WTC11 (cell line): ENCODE measurements at regions not wholly inside any gene's neighbourhood (a gene's known extent, or its start where the extent isn't known, plus 50 kb on each side); places are given as distances from the start of the nearest gene placed in this dataset.
"Not testable (repeated sequence)": the region's sequence is repeated elsewhere in the genome, so short reads cannot be mapped to it uniquely, and the experiment has no call there.

Source experiments
- ATAC-seq: fragments of 200-7000 bp; cut with Tn5 transposase; 2 replicates; pipeline ENCODE4 v1.10.0; 2021; ENCODE audit warnings: mild to moderate bottlenecking, moderate library complexity
- CTCF ChIA-PET: fragments of 300-600 bp; sonication (Branson Sonifier 250); formaldehyde crosslinking; loops from one replicate; lab custom pipeline; 2021; ENCODE audit warnings: antibody characterized with exemption; lab: Charles Lee
- POLR2A ChIA-PET: fragments of 350-600 bp; sonication (Branson Sonifier 250); formaldehyde crosslinking; loops from one replicate; lab custom pipeline; 2021; ENCODE audit warnings: antibody characterized with exemption; lab: Charles Lee
- DNase-seq: peaks from one replicate; pipeline ENCODE4 v3.0.0; 2021; ENCODE audit warnings: low spot score
- H3K27ac Mint-ChIP-seq: 2 replicates; pipeline ENCODE4 v1.8.0; 2021; ENCODE audit warnings: mixed read lengths
- H3K27me3 Mint-ChIP-seq: 2 replicates; pipeline ENCODE4 v1.8.0; 2021; ENCODE audit warnings: low read depth, mild to moderate bottlenecking, moderate library complexity, mixed read lengths
- H3K36me3 Mint-ChIP-seq: 2 replicates; pipeline ENCODE4 v1.8.0; 2021; ENCODE audit warnings: mixed read lengths
- H3K4me1 Mint-ChIP-seq: 2 replicates; pipeline ENCODE4 v1.8.0; 2022; ENCODE audit warnings: mixed read lengths
- H3K4me3 Mint-ChIP-seq: 2 replicates; pipeline ENCODE4 v1.8.0; 2021; ENCODE audit warnings: mild to moderate bottlenecking, moderate library complexity, mixed read lengths
- H3K9me3 Mint-ChIP-seq: 2 replicates; pipeline ENCODE4 v1.8.0; 2021; ENCODE audit warnings: mixed read lengths
- ATF3 ChIP-seq: sonication (generic); formaldehyde crosslinking; conservative IDR thresholded peaks from 2 replicates; pipeline ENCODE4 v1.8.1; 2022; ENCODE audit warnings: mild to moderate bottlenecking, missing genetic modification reagents
- CDX4 ChIP-seq: fragments of 250-450 bp; sonication (Bioruptor Pico); IDR thresholded peaks from 2 replicates; pipeline ENCODE4 v1.9.0; 2021; ENCODE audit warnings: moderate library complexity, mild to moderate bottlenecking, inconsistent platforms, borderline replicate concordance
- GTF2I ChIP-seq: fragments of 250-450 bp; sonication (Bioruptor Pico); conservative IDR thresholded peaks from 2 replicates; pipeline ENCODE4 v1.4.0; 2021; ENCODE audit warnings: mild to moderate bottlenecking
- HMGXB4 ChIP-seq: sonication (generic); formaldehyde crosslinking; IDR thresholded peaks from 2 replicates; pipeline ENCODE4 v1.8.1; 2023; ENCODE audit warnings: mild to moderate bottlenecking, moderate library complexity, missing genetic modification reagents
- IRF1 ChIP-seq: sonication (generic); formaldehyde crosslinking; IDR thresholded peaks from 2 replicates; pipeline ENCODE4 v1.8.0; 2023; ENCODE audit warnings: missing genetic modification reagents
- MLX ChIP-seq: sonication (generic); formaldehyde crosslinking; IDR thresholded peaks from 2 replicates; pipeline ENCODE4 v1.8.1; 2023; ENCODE audit warnings: mild to moderate bottlenecking, missing genetic modification reagents, moderate library complexity
- MXD4 ChIP-seq: fragments of 250-450 bp; sonication (Bioruptor Pico); IDR thresholded peaks from 2 replicates; pipeline ENCODE4 v1.8.0; 2021; ENCODE audit warnings: mild to moderate bottlenecking, moderate library complexity, borderline replicate concordance
- MYBL2 ChIP-seq: sonication (generic); formaldehyde crosslinking; IDR thresholded peaks from 2 replicates; pipeline ENCODE4 v1.8.1; 2023; ENCODE audit warnings: mild to moderate bottlenecking, moderate library complexity, missing genetic modification reagents
- NFATC4 ChIP-seq: fragments of 250-450 bp; sonication (Bioruptor Pico); IDR thresholded peaks from 2 replicates; pipeline ENCODE4 v1.9.0; 2021; ENCODE audit warnings: mild to moderate bottlenecking
- OVOL2 ChIP-seq: fragments of 250-450 bp; sonication (Bioruptor Pico); IDR thresholded peaks from 2 replicates; pipeline ENCODE4 v1.9.0; 2021; ENCODE audit warnings: mild to moderate bottlenecking, borderline replicate concordance
- PRRX2 ChIP-seq: fragments of 250-450 bp; sonication (Bioruptor Pico); IDR thresholded peaks from 2 replicates; pipeline ENCODE4 v1.8.0; 2021; ENCODE audit warnings: mild to moderate bottlenecking
- SMAD4 ChIP-seq: sonication (generic); formaldehyde crosslinking; IDR thresholded peaks from 2 replicates; pipeline ENCODE4 v1.8.0; 2022; ENCODE audit warnings: mild to moderate bottlenecking, missing genetic modification reagents
- SP1 ChIP-seq: sonication (generic); formaldehyde crosslinking; conservative IDR thresholded peaks from 2 replicates; pipeline ENCODE4 v1.8.1; 2022; ENCODE audit warnings: missing genetic modification reagents
- TEAD1 ChIP-seq: sonication (generic); formaldehyde crosslinking; IDR thresholded peaks from 2 replicates; pipeline ENCODE4 v1.8.0; 2022; ENCODE audit warnings: mild to moderate bottlenecking, missing genetic modification reagents
- ZBTB43 ChIP-seq: sonication (generic); formaldehyde crosslinking; IDR thresholded peaks from 2 replicates; pipeline ENCODE4 v1.8.1; 2023; ENCODE audit warnings: mild to moderate bottlenecking, missing genetic modification reagents
- ZNF219 ChIP-seq: sonication (generic); formaldehyde crosslinking; IDR thresholded peaks from 2 replicates; pipeline ENCODE4 v1.8.0; 2023; ENCODE audit warnings: missing genetic modification reagents, mild to moderate bottlenecking, borderline replicate concordance

- DNase-seq (no peak), ATAC-seq (no peak)
- no peaks in the 10 kb centered on the region for H3K9me3 Mint-ChIP-seq
- no peaks in the 10 kb centered on the region for H3K27me3 Mint-ChIP-seq
- H3K27ac Mint-ChIP-seq: no peak overlapping the region
- no peaks in the 10 kb centered on the region for H3K36me3 Mint-ChIP-seq
- ChIA-PET CTCF (no interaction called here), POLR2A (no interaction called here)
- H3K4me1 Mint-ChIP-seq: peaks cover 39% of the 10 kb centered on the region
- H3K4me3 Mint-ChIP-seq: no peak overlapping the region
- TF ChIP-seq OVOL2 (CRISPR knock-in tag): no peak
- TF ChIP-seq ZNF219 (CRISPR knock-in tag): no peak
- no peak for TF ChIP-seq ATF3 (CRISPR knock-in tag)
- no peak for TF ChIP-seq PRRX2
- no peak for TF ChIP-seq HMGXB4 (CRISPR knock-in tag)
- no peak for TF ChIP-seq ZBTB43 (CRISPR knock-in tag)
These were observed 233.6 kb upstream of the NRXN1 start for GRCh38 chr2:51265539-51265938.

- no peak for ATAC-seq
- ChIA-PET POLR2A (no interaction called here), CTCF (no interaction called here)
- 0 out of 2 replicates have a peak overlapping the region, but pooled peaks have one; percentile 33 for H3K4me3 Mint-ChIP-seq
- peak overlapping the region; percentile 73 for H3K27ac Mint-ChIP-seq
- peaks cover 39% of the 10 kb centered on the region for H3K4me1 Mint-ChIP-seq
- DNase-seq: no peak
- no peaks in the 10 kb centered on the region for H3K9me3 Mint-ChIP-seq
- no peaks in the 10 kb centered on the region for H3K36me3 Mint-ChIP-seq
- TF ChIP-seq NFATC4 (CRISPR knock-in tag) (no peak), GTF2I (no peak), IRF1 (CRISPR knock-in tag) (no peak), OVOL2 (CRISPR knock-in tag) (no peak), CDX4 (CRISPR knock-in tag) (no peak), ZNF219 (CRISPR knock-in tag) (no peak)
- H3K27me3 Mint-ChIP-seq: no peaks in the 10 kb centered on the region
These were observed 232.0 kb upstream of the NRXN1 start for GRCh38 chr2:51263951-51264350.

- CTCF ChIA-PET, H3K4me3 Mint-ChIP-seq, DNase-seq, POLR2A ChIA-PET, ATAC-seq, H3K27me3 Mint-ChIP-seq, H3K36me3 Mint-ChIP-seq, H3K9me3 Mint-ChIP-seq: not testable (repeated sequence)
- Mint-ChIP-seq H3K27ac (peak overlapping the region; percentile 73), H3K4me1 (peaks cover 35% of the 10 kb centered on the region)
These were observed 231.2 kb upstream of the NRXN1 start for GRCh38 chr2:51263101-51263500.

GRCh38 chr2:51258301-51258700, 226.4 kb upstream of the NRXN1 start:
- TF ChIP-seq MYBL2 (CRISPR knock-in tag) (no peak), TEAD1 (CRISPR knock-in tag) (no peak), SMAD4 (CRISPR knock-in tag) (no peak), MXD4 (CRISPR knock-in tag) (no peak), MLX (CRISPR knock-in tag) (no peak), SP1 (no peak), GTF2I (no peak)
- H3K9me3 Mint-ChIP-seq: peaks cover 3% of the 10 kb centered on the region
- no peak overlapping the region for H3K27ac Mint-ChIP-seq
- ATAC-seq (no peak), DNase-seq (no peak)
- H3K4me1 Mint-ChIP-seq: peaks cover 9% of the 10 kb centered on the region
- ChIA-PET POLR2A (no interaction called here), CTCF (no interaction called here)
- no peak overlapping the region for H3K4me3 Mint-ChIP-seq
- H3K36me3 Mint-ChIP-seq: no peaks in the 10 kb centered on the region
- no peaks in the 10 kb centered on the region for H3K27me3 Mint-ChIP-seq
